ENCODE measurements at regions not wholly inside any gene's neighbourhood (a gene's known extent, or its start where the extent isn't known, plus 50 kb on each side); places are given as distances from the start of the nearest gene placed in this dataset.

DNA sequence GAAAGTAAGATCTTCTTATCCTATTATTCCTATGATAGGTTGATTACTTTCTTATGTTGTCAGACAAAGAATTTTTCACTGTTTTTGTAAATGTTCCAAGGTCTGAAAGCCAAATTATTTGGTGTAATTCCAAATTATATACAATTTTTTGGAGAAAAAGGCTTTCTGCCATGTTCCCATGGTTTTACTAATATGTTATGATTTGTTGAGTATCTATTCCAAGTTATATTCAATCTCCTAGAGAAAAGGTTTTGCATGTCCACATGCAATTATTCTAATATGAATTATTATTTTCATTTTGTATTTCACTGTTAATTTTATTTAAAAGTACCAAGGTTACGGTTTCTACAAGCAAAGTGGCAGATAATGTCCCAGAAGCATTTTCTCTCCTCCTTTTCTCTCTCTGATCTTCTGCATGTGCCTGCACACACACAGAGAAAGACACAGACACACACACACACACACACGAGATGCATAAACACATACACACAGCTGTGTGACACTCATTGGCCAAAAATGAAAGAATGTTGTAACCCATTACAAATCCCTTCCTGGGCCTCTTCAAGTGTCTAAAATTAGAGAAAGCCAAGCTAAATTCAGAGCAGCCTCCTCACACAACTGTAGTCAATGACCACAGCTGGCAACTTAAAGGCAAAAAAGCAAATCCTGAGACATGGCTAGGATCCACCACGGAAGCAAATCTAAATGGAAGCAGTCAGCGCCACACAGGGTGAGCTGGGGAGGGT is 621.0 kb downstream of the EFNB2 start:
- Histone ChIP-seq H3K27ac (ENCODE audit: low read depth, low read length) (no peak overlapping the region), H3K4me2 (ENCODE audit: low read length) (no peak overlapping the region), H3K4me1 (ENCODE audit: control insufficient read depth in 1 of 2, insufficient read depth in 2 of 2, low read length in 2 of 2) (peaks cover 9 to 25% of the 10 kb centered on the region in 2 experiments), H4K20me1 (ENCODE audit: insufficient read depth) (no peaks in the 10 kb centered on the region), H3K9ac (ENCODE audit: low read length) (no peak overlapping the region), H3K4me3 (replicated peaks in 1 of 2; ENCODE audit: low read depth in 1 of 2, low read length in 2 of 2) (no peak overlapping the region), H3K9me2 (ENCODE audit: insufficient read depth) (no peaks in the 10 kb centered on the region), H3K9me3 (ENCODE audit: control insufficient read depth in 1 of 2, insufficient read depth in 1 of 2, low read depth in 1 of 2, low read length in 2 of 2) (no peaks in the 10 kb centered on the region), H2AFZ (ENCODE audit: low read depth, low read length, poor library complexity, severe bottlenecking) (peak overlapping the region; percentile 20), H3K36me3 (ENCODE audit: control insufficient read depth in 1 of 2, insufficient read depth in 2 of 2, low read length in 2 of 2) (no peaks in the 10 kb centered on the region), H3K27me3 (ENCODE audit: insufficient read depth, low read length) (no peaks in the 10 kb centered on the region), H3K79me2 (ENCODE audit: insufficient read depth, low read length) (no peaks in the 10 kb centered on the region)
- RAD21 ChIA-PET (ENCODE audit: low non-redundant PET in 1 of 2, low total read pairs in 2 of 2, uncharacterized antibody in 2 of 2, unreplicated experiment in 2 of 2) = no interaction called here
- BruUV-seq (replicated peaks) = no TSS peak
- intact Hi-C loops (cut with micrococcal nuclease) = loop anchor here (5.0 to 10.0 kb wide), 2 partner anchors 188 to 430 kb away; no protein-coding TSS in a partner anchor
- ATAC-seq = no peak
- CTCF ChIA-PET = no interaction called here
- no peak for TF ChIP-seq SIN3A (IDR thresholded peaks at IDR 0.05; ENCODE audit: low read depth)
- TF ChIP-seq FOSL1 (IDR thresholded peaks at IDR 0.05; ENCODE audit: low read depth) = no peak
- TF ChIP-seq, protein P1, sequence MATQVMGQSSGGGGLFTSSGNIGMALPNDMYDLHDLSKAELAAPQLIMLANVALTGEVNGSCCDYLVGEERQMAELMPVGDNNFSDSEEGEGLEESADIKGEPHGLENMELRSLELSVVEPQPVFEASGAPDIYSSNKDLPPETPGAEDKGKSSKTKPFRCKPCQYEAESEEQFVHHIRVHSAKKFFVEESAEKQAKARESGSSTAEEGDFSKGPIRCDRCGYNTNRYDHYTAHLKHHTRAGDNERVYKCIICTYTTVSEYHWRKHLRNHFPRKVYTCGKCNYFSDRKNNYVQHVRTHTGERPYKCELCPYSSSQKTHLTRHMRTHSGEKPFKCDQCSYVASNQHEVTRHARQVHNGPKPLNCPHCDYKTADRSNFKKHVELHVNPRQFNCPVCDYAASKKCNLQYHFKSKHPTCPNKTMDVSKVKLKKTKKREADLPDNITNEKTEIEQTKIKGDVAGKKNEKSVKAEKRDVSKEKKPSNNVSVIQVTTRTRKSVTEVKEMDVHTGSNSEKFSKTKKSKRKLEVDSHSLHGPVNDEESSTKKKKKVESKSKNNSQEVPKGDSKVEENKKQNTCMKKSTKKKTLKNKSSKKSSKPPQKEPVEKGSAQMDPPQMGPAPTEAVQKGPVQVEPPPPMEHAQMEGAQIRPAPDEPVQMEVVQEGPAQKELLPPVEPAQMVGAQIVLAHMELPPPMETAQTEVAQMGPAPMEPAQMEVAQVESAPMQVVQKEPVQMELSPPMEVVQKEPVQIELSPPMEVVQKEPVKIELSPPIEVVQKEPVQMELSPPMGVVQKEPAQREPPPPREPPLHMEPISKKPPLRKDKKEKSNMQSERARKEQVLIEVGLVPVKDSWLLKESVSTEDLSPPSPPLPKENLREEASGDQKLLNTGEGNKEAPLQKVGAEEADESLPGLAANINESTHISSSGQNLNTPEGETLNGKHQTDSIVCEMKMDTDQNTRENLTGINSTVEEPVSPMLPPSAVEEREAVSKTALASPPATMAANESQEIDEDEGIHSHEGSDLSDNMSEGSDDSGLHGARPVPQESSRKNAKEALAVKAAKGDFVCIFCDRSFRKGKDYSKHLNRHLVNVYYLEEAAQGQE (IDR thresholded peaks at IDR 0.05; ENCODE audit: low read depth) = no peak
- TF ChIP-seq POLR2AphosphoS5 (IDR thresholded peaks at IDR 0.05; ENCODE audit: low read depth, low read length) = no peak
- no peak for TF ChIP-seq EZH2 (IDR thresholded peaks at IDR 0.05)
- no peak for TF ChIP-seq ZNF274 (IDR thresholded peaks at IDR 0.05; ENCODE audit: low read depth, low read length)
- no peak for TF ChIP-seq SP1 (IDR thresholded peaks at IDR 0.05; ENCODE audit: low read depth)
- TF ChIP-seq ELF1 (IDR thresholded peaks at IDR 0.05; ENCODE audit: borderline replicate concordance, low read depth) = no peak
- no peak for TF ChIP-seq POLR2A (IDR thresholded peaks at IDR 0.05; ENCODE audit: borderline replicate concordance, extremely low read depth, insufficient read depth, insufficient read length)
- no peak for TF ChIP-seq TCF7L2 (IDR thresholded peaks at IDR 0.05; ENCODE audit: borderline replicate concordance, extremely low read depth, insufficient read depth, insufficient read length)
- no peak for TF ChIP-seq RAD21 (IDR thresholded peaks at IDR 0.05; ENCODE audit: low read depth)
- TF ChIP-seq, protein P2, sequence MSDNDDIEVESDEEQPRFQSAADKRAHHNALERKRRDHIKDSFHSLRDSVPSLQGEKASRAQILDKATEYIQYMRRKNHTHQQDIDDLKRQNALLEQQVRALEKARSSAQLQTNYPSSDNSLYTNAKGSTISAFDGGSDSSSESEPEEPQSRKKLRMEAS (IDR thresholded peaks at IDR 0.05) = no peak
- TF ChIP-seq, protein P3, sequence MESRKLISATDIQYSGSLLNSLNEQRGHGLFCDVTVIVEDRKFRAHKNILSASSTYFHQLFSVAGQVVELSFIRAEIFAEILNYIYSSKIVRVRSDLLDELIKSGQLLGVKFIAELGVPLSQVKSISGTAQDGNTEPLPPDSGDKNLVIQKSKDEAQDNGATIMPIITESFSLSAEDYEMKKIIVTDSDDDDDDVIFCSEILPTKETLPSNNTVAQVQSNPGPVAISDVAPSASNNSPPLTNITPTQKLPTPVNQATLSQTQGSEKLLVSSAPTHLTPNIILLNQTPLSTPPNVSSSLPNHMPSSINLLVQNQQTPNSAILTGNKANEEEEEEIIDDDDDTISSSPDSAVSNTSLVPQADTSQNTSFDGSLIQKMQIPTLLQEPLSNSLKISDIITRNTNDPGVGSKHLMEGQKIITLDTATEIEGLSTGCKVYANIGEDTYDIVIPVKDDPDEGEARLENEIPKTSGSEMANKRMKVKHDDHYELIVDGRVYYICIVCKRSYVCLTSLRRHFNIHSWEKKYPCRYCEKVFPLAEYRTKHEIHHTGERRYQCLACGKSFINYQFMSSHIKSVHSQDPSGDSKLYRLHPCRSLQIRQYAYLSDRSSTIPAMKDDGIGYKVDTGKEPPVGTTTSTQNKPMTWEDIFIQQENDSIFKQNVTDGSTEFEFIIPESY (IDR thresholded peaks at IDR 0.05; ENCODE audit: extremely low read depth, insufficient replicate concordance, low read length) = no peak
- TF ChIP-seq ZFX (IDR thresholded peaks at IDR 0.05) = no peak
- no peak for TF ChIP-seq EZH2phosphoT487 (IDR thresholded peaks at IDR 0.05; ENCODE audit: borderline replicate concordance)
- TF ChIP-seq, protein P4, sequence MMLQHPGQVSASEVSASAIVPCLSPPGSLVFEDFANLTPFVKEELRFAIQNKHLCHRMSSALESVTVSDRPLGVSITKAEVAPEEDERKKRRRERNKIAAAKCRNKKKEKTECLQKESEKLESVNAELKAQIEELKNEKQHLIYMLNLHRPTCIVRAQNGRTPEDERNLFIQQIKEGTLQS (IDR thresholded peaks at IDR 0.05) = no peak
- no peak for TF ChIP-seq YY1 (IDR thresholded peaks at IDR 0.05; ENCODE audit: extremely low read depth, insufficient replicate concordance, low read depth, low read length)
- no peak for TF ChIP-seq SRF (IDR thresholded peaks at IDR 0.05; ENCODE audit: low read depth)
- TF ChIP-seq, protein P5, sequence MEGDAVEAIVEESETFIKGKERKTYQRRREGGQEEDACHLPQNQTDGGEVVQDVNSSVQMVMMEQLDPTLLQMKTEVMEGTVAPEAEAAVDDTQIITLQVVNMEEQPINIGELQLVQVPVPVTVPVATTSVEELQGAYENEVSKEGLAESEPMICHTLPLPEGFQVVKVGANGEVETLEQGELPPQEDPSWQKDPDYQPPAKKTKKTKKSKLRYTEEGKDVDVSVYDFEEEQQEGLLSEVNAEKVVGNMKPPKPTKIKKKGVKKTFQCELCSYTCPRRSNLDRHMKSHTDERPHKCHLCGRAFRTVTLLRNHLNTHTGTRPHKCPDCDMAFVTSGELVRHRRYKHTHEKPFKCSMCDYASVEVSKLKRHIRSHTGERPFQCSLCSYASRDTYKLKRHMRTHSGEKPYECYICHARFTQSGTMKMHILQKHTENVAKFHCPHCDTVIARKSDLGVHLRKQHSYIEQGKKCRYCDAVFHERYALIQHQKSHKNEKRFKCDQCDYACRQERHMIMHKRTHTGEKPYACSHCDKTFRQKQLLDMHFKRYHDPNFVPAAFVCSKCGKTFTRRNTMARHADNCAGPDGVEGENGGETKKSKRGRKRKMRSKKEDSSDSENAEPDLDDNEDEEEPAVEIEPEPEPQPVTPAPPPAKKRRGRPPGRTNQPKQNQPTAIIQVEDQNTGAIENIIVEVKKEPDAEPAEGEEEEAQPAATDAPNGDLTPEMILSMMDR (IDR thresholded peaks at IDR 0.05 in 2 of 3, conservative IDR thresholded peaks at IDR 0.05 in 1 of 3; ENCODE audit: borderline replicate concordance in 1 of 3, insufficient read depth in 1 of 3, low read depth in 2 of 3, low read length in 2 of 3) = no peak
- POLR2A ChIA-PET = no interaction called here
- DNase-seq (ENCODE audit: low read depth, low spot score) = no peak

All from HCT116 (cell line).